ENCODE measurements at regions not wholly inside any gene's neighbourhood (a gene's known extent, or its start where the extent isn't known, plus 50 kb on each side); places are given as distances from the start of the nearest gene placed in this dataset.

DNA sequence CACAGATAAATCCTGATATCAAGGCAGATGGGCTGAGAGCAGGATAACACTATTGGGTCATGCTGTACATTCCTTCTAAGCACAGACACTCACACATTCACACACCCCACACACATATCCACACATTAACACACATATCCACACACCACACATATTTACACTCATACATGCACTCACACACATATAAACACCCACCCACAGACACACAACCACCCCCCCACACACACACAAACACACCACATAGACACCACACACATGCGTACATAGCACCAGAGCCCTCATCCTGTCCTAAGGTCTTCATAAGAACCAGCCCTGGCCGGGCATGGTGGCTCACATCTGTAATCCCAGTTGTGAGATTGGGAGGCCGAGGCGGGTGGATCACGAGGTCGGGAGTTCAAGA lies 322.3 kb upstream of the ADCY2 start:
- TF ChIP-seq POLR2AphosphoS5 (IDR thresholded peaks at IDR 0.05; ENCODE audit: low read depth, low read length), result no peak
- no peak for TF ChIP-seq FOXP2 (optimal IDR thresholded peaks at IDR 0.05; ENCODE audit: borderline replicate concordance, extremely low read depth, extremely low read length, insufficient read depth)
- TF ChIP-seq, protein P1, sequence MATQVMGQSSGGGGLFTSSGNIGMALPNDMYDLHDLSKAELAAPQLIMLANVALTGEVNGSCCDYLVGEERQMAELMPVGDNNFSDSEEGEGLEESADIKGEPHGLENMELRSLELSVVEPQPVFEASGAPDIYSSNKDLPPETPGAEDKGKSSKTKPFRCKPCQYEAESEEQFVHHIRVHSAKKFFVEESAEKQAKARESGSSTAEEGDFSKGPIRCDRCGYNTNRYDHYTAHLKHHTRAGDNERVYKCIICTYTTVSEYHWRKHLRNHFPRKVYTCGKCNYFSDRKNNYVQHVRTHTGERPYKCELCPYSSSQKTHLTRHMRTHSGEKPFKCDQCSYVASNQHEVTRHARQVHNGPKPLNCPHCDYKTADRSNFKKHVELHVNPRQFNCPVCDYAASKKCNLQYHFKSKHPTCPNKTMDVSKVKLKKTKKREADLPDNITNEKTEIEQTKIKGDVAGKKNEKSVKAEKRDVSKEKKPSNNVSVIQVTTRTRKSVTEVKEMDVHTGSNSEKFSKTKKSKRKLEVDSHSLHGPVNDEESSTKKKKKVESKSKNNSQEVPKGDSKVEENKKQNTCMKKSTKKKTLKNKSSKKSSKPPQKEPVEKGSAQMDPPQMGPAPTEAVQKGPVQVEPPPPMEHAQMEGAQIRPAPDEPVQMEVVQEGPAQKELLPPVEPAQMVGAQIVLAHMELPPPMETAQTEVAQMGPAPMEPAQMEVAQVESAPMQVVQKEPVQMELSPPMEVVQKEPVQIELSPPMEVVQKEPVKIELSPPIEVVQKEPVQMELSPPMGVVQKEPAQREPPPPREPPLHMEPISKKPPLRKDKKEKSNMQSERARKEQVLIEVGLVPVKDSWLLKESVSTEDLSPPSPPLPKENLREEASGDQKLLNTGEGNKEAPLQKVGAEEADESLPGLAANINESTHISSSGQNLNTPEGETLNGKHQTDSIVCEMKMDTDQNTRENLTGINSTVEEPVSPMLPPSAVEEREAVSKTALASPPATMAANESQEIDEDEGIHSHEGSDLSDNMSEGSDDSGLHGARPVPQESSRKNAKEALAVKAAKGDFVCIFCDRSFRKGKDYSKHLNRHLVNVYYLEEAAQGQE (IDR thresholded peaks at IDR 0.05; ENCODE audit: insufficient read depth in 1 of 2, low read depth in 2 of 2, low read length in 2 of 2), result no peak
